ENCODE measurements at regions not wholly inside any gene's neighbourhood (a gene's known extent, or its start where the extent isn't known, plus 50 kb on each side); places are given as distances from the start of the nearest gene placed in this dataset.

- H2BK20ac ChIP-seq (ENCODE audit: low read depth, low read length) = no peak overlapping the region; the same call in 1 of the 2 replicates
- CTCF ChIA-PET = no interaction called here
- no TSS peak for BruUV-seq (replicated peaks)
These were observed 113.7 kb downstream of the OSR1 start for GRCh38 chr2:19244460-19245363.

More at GRCh38 chr2:19244460-19245363, 113.7 kb downstream of the OSR1 start:
- H2AFZ ChIP-seq (replicated peaks; ENCODE audit: low read length, poor library complexity) = no peak overlapping the region
- H3K4me1 ChIP-seq (ENCODE audit: control insufficient read depth, insufficient read depth, low read length) = peaks cover 2% of the 10 kb centered on the region; the same call in 1 of the 2 replicates
- no peak overlapping the region for H2BK120ac ChIP-seq (ENCODE audit: low read depth, low read length)
- H4K5ac ChIP-seq (ENCODE audit: low read depth, low read length) = no peak overlapping the region
- no peaks in the 10 kb centered on the region for H4K20me1 ChIP-seq (ENCODE audit: insufficient read depth, low read length)
- no peak overlapping the region for H4K8ac ChIP-seq (ENCODE audit: low read depth in 2 of 2, low read length in 2 of 2)
- TF ChIP-seq RCOR1 (IDR thresholded peaks at IDR 0.05; ENCODE audit: insufficient replicate concordance, low read length) (no peak), NFE2L2 (IDR thresholded peaks at IDR 0.05; ENCODE audit: low read depth, low read length) (peak; percentile 30; the same call in 1 of the 2 replicates)
- H2BK15ac ChIP-seq (ENCODE audit: low read depth, low read length) = no peak overlapping the region
- H3K9me3 ChIP-seq (ENCODE audit: control insufficient read depth, insufficient read depth, low read length) = no peaks in the 10 kb centered on the region
- H3K79me1 ChIP-seq (ENCODE audit: low read depth in 1 of 2, low read length in 2 of 2) = no peaks in the 10 kb centered on the region
- H3K27me3 ChIP-seq (ENCODE audit: control insufficient read depth, insufficient read depth, low read length) = no peaks in the 10 kb centered on the region
- H3K4ac ChIP-seq (ENCODE audit: low read depth, low read length) = no peak overlapping the region
- H3K36me3 ChIP-seq (ENCODE audit: control insufficient read depth, insufficient read depth, low read length) = no peaks in the 10 kb centered on the region
- no peak overlapping the region for H3K18ac ChIP-seq (ENCODE audit: low read depth, low read length)
- no peak overlapping the region for H4K91ac ChIP-seq (ENCODE audit: insufficient read depth, low read depth, low read length)
- no peak overlapping the region for H3K9ac ChIP-seq (ENCODE audit: low read depth, low read length)
- DNase-seq (peak; percentile 33), ATAC-seq (ENCODE audit: low read depth) (no peak)
- H3K14ac ChIP-seq (replicated peaks; ENCODE audit: low read depth, low read length) = no peak overlapping the region
- no peak overlapping the region for H3K23ac ChIP-seq (ENCODE audit: low read depth, low read length)
- in situ Hi-C loops (cut with MboI; ENCODE audit: low sequenced_read_pairs) = no loop called here
- no peak overlapping the region for H3K4me3 ChIP-seq (ENCODE audit: insufficient read depth, low read depth, low read length)
- H3K27ac ChIP-seq (ENCODE audit: insufficient read depth, low read length) = no peak overlapping the region
- dilution Hi-C loops (cut with HindIII; ENCODE audit: low sequenced_read_pairs, unreplicated experiment) = no loop called here
- H2AK9ac ChIP-seq (replicated peaks; ENCODE audit: low read depth, low read length, poor library complexity) = no peak overlapping the region
- POLR2A ChIA-PET (ENCODE audit: unreplicated experiment) = no interaction called here
- no peak overlapping the region for H3K56ac ChIP-seq (ENCODE audit: extremely low read depth, insufficient read depth, low read length)
- no peak overlapping the region for H2BK5ac ChIP-seq (ENCODE audit: low read depth, low read length, poor library complexity, severe bottlenecking)
- intact Hi-C loops (cut with micrococcal nuclease) = no loop called here
- 50 to 100% methylated on average over 1 of the region's 9 CpGs for WGBS, 2 experiments (ENCODE audit: extremely low coverage in 2 of 2, insufficient read length in 1 of 2)
- no peak overlapping the region for H2AK5ac ChIP-seq (ENCODE audit: low read depth, low read length)
- no peak overlapping the region for H3K4me2 ChIP-seq (ENCODE audit: low read depth, low read length)
- H3K9me1 ChIP-seq (ENCODE audit: insufficient read depth, low read length) = no peaks in the 10 kb centered on the region; the same call in 1 of the 2 replicates

Measured in IMR-90 (cell line).